ENCODE measurements at regions not wholly inside any gene's neighbourhood (a gene's known extent, or its start where the extent isn't known, plus 50 kb on each side); places are given as distances from the start of the nearest gene placed in this dataset.

GRCh38 chr14:96638041-96638855 lies 136.1 kb downstream of the PAPOLA start:
- DNase-seq (ENCODE audit: low read depth): no peak

GRCh38 chr14:96639550-96639949 lies 137.4 kb downstream of the PAPOLA start:
- DNase-seq (ENCODE audit: low read depth): no peak

GRCh38 chr14:96648506-96649326 lies 146.5 kb downstream of the PAPOLA start:
- DNase-seq (ENCODE audit: low read depth): no peak

- no peak for DNase-seq (ENCODE audit: low read depth)
Observed at GRCh38 chr14:96649327-96649601, 147.1 kb downstream of the PAPOLA start.

GRCh38 chr14:96653597-96653996 lies 143.6 kb upstream of the VRK1 start:
- DNase-seq (ENCODE audit: low read depth): no peak

- no peak for DNase-seq (ENCODE audit: low read depth)
Observed at GRCh38 chr14:96658611-96659010, 138.6 kb upstream of the VRK1 start.

GRCh38 chr14:96660123-96660522 lies 137.1 kb upstream of the VRK1 start:
- DNase-seq (ENCODE audit: low read depth): no peak

- DNase-seq (ENCODE audit: low read depth): no peak
Observed at GRCh38 chr14:96660667-96661066, 136.5 kb upstream of the VRK1 start.

- DNase-seq (ENCODE audit: low read depth): no peak
Observed at GRCh38 chr14:96661244-96661969, 135.8 kb upstream of the VRK1 start.

- DNase-seq (ENCODE audit: low read depth): no peak
Observed at GRCh38 chr14:96662116-96662970, 134.8 kb upstream of the VRK1 start.

GRCh38 chr14:96663076-96663475 lies 134.1 kb upstream of the VRK1 start:
- no peak for DNase-seq (ENCODE audit: low read depth)

GRCh38 chr14:96663491-96664067 lies 133.6 kb upstream of the VRK1 start:
- DNase-seq (ENCODE audit: low read depth): no peak

- no peak for DNase-seq (ENCODE audit: low read depth)
Observed at GRCh38 chr14:96666088-96666487, 131.1 kb upstream of the VRK1 start.

GRCh38 chr14:96670391-96670790 lies 126.8 kb upstream of the VRK1 start:
- no peak for DNase-seq (ENCODE audit: low read depth)

- no peak for DNase-seq (ENCODE audit: low read depth)
Observed at GRCh38 chr14:96671218-96671617, 126.0 kb upstream of the VRK1 start.

GRCh38 chr14:96673706-96674105 lies 123.5 kb upstream of the VRK1 start:
- DNase-seq (ENCODE audit: low read depth): no peak

- DNase-seq (ENCODE audit: low read depth): no peak
Observed at GRCh38 chr14:96674121-96674520, 123.1 kb upstream of the VRK1 start.

GRCh38 chr14:96676166-96676565 lies 121.0 kb upstream of the VRK1 start:
- no peak for DNase-seq (ENCODE audit: low read depth)

GRCh38 chr14:96681829-96682228 lies 115.4 kb upstream of the VRK1 start:
- no peak for DNase-seq (ENCODE audit: low read depth)

GRCh38 chr14:96682401-96682800 lies 114.8 kb upstream of the VRK1 start:
- DNase-seq (ENCODE audit: low read depth): no peak

- no peak for DNase-seq (ENCODE audit: low read depth)
Observed at GRCh38 chr14:96683562-96684289, 113.5 kb upstream of the VRK1 start.

All from GM04504 (cell line).